ENCODE measurements at regions not wholly inside any gene's neighbourhood (a gene's known extent, or its start where the extent isn't known, plus 50 kb on each side); places are given as distances from the start of the nearest gene placed in this dataset.

- dilution Hi-C loops (cut with MboI; ENCODE audit: extremely low pct_ligation_motif_present, low sequenced_read_pairs) = no loop called here
Observed at GRCh38 chrX:69089203-69089602, 76.0 kb downstream of the PJA1 start.

More at GRCh38 chrX:69089203-69089602, 76.0 kb downstream of the PJA1 start:
- H3K9me3 ChIP-seq (replicated peaks; ENCODE audit: control insufficient read depth, insufficient read depth, low read length) = no peaks in the 10 kb centered on the region
- TF ChIP-seq MYC (IDR thresholded peaks at IDR 0.05; ENCODE audit: low read depth, low read length) (no peak), POLR2AphosphoS5 (IDR thresholded peaks at IDR 0.05; ENCODE audit: insufficient read depth, low read depth, low read length) (no peak), JUN (IDR thresholded peaks at IDR 0.05; ENCODE audit: borderline replicate concordance, insufficient read depth, insufficient read length, low read depth) (no peak), MAX (IDR thresholded peaks at IDR 0.05; ENCODE audit: insufficient read depth, insufficient read length) (no peak), POLR2A (IDR thresholded peaks at IDR 0.05; ENCODE audit: low read depth, low read length) (no peak), GATA2 (IDR thresholded peaks at IDR 0.05; ENCODE audit: insufficient read depth, insufficient read length, low read depth, low read length) (no peak), EZH2 (IDR thresholded peaks at IDR 0.05; ENCODE audit: borderline replicate concordance, low read depth, low read length, severe bottlenecking) (no peak), CTCF (IDR thresholded peaks at IDR 0.05; ENCODE audit: extremely low read depth in 1 of 2, insufficient read depth in 1 of 2, low read depth in 1 of 2, low read length in 2 of 2) (no peak), FOS (IDR thresholded peaks at IDR 0.05; ENCODE audit: borderline replicate concordance, insufficient read depth, low read length) (no peak)
- FAIRE-seq (no peak), DNase-seq (ENCODE audit: low read depth, low spot score) (no peak)
- BruUV-seq (replicated peaks) = no TSS peak
- H3K9ac ChIP-seq (replicated peaks; ENCODE audit: extremely low read depth, insufficient read depth, low read length) = no peak overlapping the region
- no peak overlapping the region for H2AFZ ChIP-seq (ENCODE audit: low read depth, low read length)
- intact Hi-C loops (cut with micrococcal nuclease) = no loop called here
- no peaks in the 10 kb centered on the region for H3K9me1 ChIP-seq (replicated peaks; ENCODE audit: control insufficient read depth, extremely low read depth, insufficient read depth, low read length)
- no peak overlapping the region for H3K27ac ChIP-seq (ENCODE audit: insufficient read depth, low read depth, low read length)
- no peaks in the 10 kb centered on the region for H3K36me3 ChIP-seq (ENCODE audit: control insufficient read depth in 2 of 2, extremely low read depth in 1 of 2, insufficient read depth in 2 of 2, low read length in 2 of 2)
- ChIA-PET CTCF (interaction anchor here (1.6 kb wide), 1 partner anchor 261 kb away, joined by 4 read pairs; no protein-coding TSS in a partner anchor), POLR2A (no interaction called here)
- no peaks in the 10 kb centered on the region for H3K4me1 ChIP-seq (ENCODE audit: control insufficient read depth, extremely low read depth, insufficient read depth, low read length)
- no peaks in the 10 kb centered on the region for H3K79me2 ChIP-seq (ENCODE audit: control insufficient read depth, insufficient read depth, low read length)
- no peak overlapping the region for H3K4me3 ChIP-seq (replicated peaks in 1 of 3; ENCODE audit: insufficient read depth in 1 of 3, low read depth in 1 of 3, low read length in 3 of 3)
- no peaks in the 10 kb centered on the region for H4K20me1 ChIP-seq (replicated peaks; ENCODE audit: control insufficient read depth, extremely low read depth, insufficient read depth, low read length)
- no peaks in the 10 kb centered on the region for H3K27me3 ChIP-seq (ENCODE audit: control insufficient read depth in 2 of 2, insufficient read depth in 2 of 2, low read length in 2 of 2)
- H3K4me2 ChIP-seq (ENCODE audit: insufficient read depth, low read length) = no peak overlapping the region

Data from endothelial cell of umbilical vein (primary cell).